MM.1S (cell line): ENCODE measurements at regions not wholly inside any gene's neighbourhood (a gene's known extent, or its start where the extent isn't known, plus 50 kb on each side); places are given as distances from the start of the nearest gene placed in this dataset.

Experiments used
- DNase-seq: peaks from one replicate; pipeline ENCODE4 v3.0.0-alpha.2; 2015
- H2AFZ ChIP-seq: fragments of 300-600 bp; sonication (generic); 2 replicates; pipeline ENCODE4 v1.6.0; 2016; ENCODE audit warnings: antibody characterized with exemption, low read length
- H3F3A ChIP-seq: fragments of 300-600 bp; sonication (generic); 2 replicates; pipeline ENCODE4 v1.6.1; 2016; ENCODE audit warnings: mild to moderate bottlenecking, antibody characterized with exemption, low read length, moderate library complexity, mixed read lengths; ENCODE audit not compliant: insufficient read depth
- H3K27ac ChIP-seq: fragments of 300-600 bp; sonication (generic); 2 replicates; pipeline ENCODE4 v1.5.1; 2016; ENCODE audit warnings: mild to moderate bottlenecking, low read length
- H3K27me3 ChIP-seq: fragments of 300-600 bp; sonication (generic); replicated peaks from 2 replicates; pipeline ENCODE4 v1.6.0; 2016; ENCODE audit warnings: low read length; ENCODE audit not compliant: insufficient read depth
- H3K36me3 ChIP-seq: fragments of 300-600 bp; sonication (generic); replicated peaks from 2 replicates; pipeline ENCODE4 v1.6.1; 2016; ENCODE audit warnings: mild to moderate bottlenecking, low read length, mixed read lengths; ENCODE audit not compliant: insufficient read depth
- H3K4me1 ChIP-seq: fragments of 300-600 bp; sonication (generic); 2 replicates; pipeline ENCODE4 v1.6.1; 2016; ENCODE audit warnings: low read length, mixed read lengths
- H3K4me2 ChIP-seq: fragments of 300-600 bp; sonication (generic); 2 replicates; pipeline ENCODE4 v1.6.0; 2016; ENCODE audit warnings: low read depth, low read length
- H3K4me3 ChIP-seq: fragments of 300-600 bp; sonication (generic); 2 replicates; pipeline ENCODE4 v1.5.1; 2016; ENCODE audit warnings: low read length, mixed read lengths
- H3K79me2 ChIP-seq: fragments of 300-600 bp; sonication (generic); 2 replicates; pipeline ENCODE4 v1.6.1; 2016; ENCODE audit warnings: mixed run types, low read length, mixed read lengths
- H3K9ac ChIP-seq: fragments of 300-600 bp; sonication (generic); 2 replicates; pipeline ENCODE4 v1.6.1; 2016; ENCODE audit warnings: low read length, mixed read lengths
- H3K9me2 ChIP-seq: fragments of 300-600 bp; sonication (generic); replicated peaks from 2 replicates; pipeline ENCODE4 v1.6.1; 2016; ENCODE audit warnings: mild to moderate bottlenecking, low read length, mixed read lengths; ENCODE audit not compliant: insufficient read depth
- H3K9me3 ChIP-seq: fragments of 300-600 bp; sonication (generic); replicated peaks from 2 replicates; pipeline ENCODE4 v1.6.1; 2016; ENCODE audit warnings: mild to moderate bottlenecking, low read length, mixed read lengths; ENCODE audit not compliant: insufficient read depth
- H4K20me1 ChIP-seq: fragments of 300-600 bp; sonication (generic); 2 replicates; pipeline ENCODE4 v1.6.1; 2016; ENCODE audit warnings: mild to moderate bottlenecking, low read length, moderate library complexity, mixed read lengths; ENCODE audit not compliant: insufficient read depth
- CTCF ChIP-seq: fragments of 300-600 bp; sonication (generic); IDR thresholded peaks from 2 replicates; pipeline ENCODE4 v1.5.1; 2016; ENCODE audit warnings: antibody characterized with exemption, low read length, mixed read lengths
- EZH2 ChIP-seq: fragments of 300-600 bp; sonication (generic); optimal IDR thresholded peaks from 2 replicates; pipeline ENCODE3; 2017; ENCODE audit warnings: low read depth, mild to moderate bottlenecking, antibody characterized with exemption, low read length, mixed read lengths
- EZH2phosphoT487 ChIP-seq: fragments of 300-600 bp; sonication (generic); IDR thresholded peaks from 2 replicates; pipeline ENCODE4 v1.6.1; 2018; ENCODE audit warnings: antibody characterized with exemption, low read length

DNA sequence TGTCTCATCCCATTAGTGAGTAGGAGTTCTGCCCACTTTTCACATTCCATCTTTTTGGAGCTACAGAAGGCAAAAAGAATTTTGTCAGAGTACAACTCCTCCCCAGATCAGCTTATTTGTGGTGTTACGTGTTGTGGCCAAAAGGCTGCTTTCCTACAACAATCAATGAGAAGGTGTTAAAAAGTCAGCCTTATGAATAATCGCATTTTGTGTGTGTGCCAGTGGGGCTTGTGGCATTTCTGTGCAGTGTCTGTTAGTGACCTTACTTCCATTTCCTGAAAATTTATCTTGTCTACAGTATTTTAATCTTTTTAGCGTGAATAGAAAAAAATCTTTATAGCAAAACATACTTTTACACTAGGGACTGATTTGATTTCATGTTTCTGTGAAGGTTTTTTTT is 458.3 kb upstream of the LCORL start:
- DNase-seq, result no peak
- no peaks in the 10 kb centered on the region for H3K36me3 ChIP-seq
- no peaks in the 10 kb centered on the region for H4K20me1 ChIP-seq
- no peak overlapping the region for H2AFZ ChIP-seq
- H3K79me2 ChIP-seq, result no peaks in the 10 kb centered on the region
- no peaks in the 10 kb centered on the region for H3K27me3 ChIP-seq
- H3K4me1 ChIP-seq, result no peaks in the 10 kb centered on the region
- no peaks in the 10 kb centered on the region for H3K9me3 ChIP-seq
- H3K9me2 ChIP-seq, result no peaks in the 10 kb centered on the region
- no peak overlapping the region for H3K9ac ChIP-seq
- H3K4me2 ChIP-seq, result no peak overlapping the region
- H3K4me3 ChIP-seq, result no peak overlapping the region
- H3F3A ChIP-seq, result no peaks in the 10 kb centered on the region
- TF ChIP-seq EZH2 (no peak), CTCF (no peak), EZH2phosphoT487 (no peak)
- no peak overlapping the region for H3K27ac ChIP-seq

DNA sequence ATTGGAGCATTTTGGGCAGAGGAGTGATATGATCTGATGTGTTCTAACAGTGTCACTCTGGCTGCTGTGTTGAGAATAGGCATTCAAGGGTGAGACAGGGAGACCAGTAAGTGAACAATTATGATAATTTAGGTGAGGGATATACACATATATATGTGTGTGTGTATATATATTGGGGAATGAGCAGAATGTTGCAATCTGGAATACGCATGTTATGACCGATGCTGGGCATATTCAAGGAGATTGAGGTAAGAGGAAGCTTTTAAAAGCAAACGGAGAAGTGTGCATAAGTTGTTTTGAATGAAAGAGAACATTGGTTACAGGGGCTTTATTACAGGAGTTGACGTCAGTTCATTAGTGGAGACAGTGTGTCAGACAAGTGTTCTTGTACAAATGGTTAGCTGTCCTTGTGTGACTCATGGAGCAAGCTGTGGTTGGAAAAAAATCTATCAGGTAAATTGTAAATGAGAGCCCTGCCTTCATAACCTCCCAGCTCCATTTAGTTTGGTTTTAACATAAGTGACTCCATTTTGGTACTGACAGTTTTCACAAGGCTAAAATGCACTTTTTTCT is 442.5 kb upstream of the LCORL start:
- H3K9me3 ChIP-seq, result no peaks in the 10 kb centered on the region
- H4K20me1 ChIP-seq, result no peaks in the 10 kb centered on the region
- no peak for TF ChIP-seq EZH2
- TF ChIP-seq CTCF, result no peak
- no peak for TF ChIP-seq EZH2phosphoT487
- no peak overlapping the region for H3K4me3 ChIP-seq
- H3K79me2 ChIP-seq, result no peaks in the 10 kb centered on the region
- H2AFZ ChIP-seq, result no peak overlapping the region
- H3K27ac ChIP-seq, result no peak overlapping the region
- H3K36me3 ChIP-seq, result no peaks in the 10 kb centered on the region
- H3K9ac ChIP-seq, result no peak overlapping the region
- H3F3A ChIP-seq, result no peaks in the 10 kb centered on the region
- H3K27me3 ChIP-seq, result no peaks in the 10 kb centered on the region
- no peaks in the 10 kb centered on the region for H3K9me2 ChIP-seq
- H3K4me1 ChIP-seq, result no peaks in the 10 kb centered on the region
- no peak overlapping the region for H3K4me2 ChIP-seq
- DNase-seq, result no peak

DNA sequence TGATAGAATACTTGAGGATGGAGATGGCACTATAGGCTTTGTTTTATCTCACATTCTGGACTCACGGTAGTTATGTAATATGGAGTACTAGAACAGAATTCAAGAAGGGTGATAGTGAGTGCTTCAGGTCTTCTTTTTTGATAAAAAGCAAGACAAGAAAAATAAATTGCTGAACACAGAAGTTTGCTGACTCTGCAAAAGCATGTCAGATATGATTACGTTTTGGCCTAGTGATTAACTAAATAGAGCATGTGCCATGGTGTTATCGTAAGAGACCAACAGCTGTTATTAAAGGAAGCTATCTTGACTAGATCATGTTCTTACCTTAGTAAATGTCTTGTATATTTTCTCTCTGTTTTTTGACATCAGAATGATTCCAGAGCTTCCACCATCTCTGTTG is 436.9 kb upstream of the LCORL start:
- Histone ChIP-seq H3K4me3 (no peak overlapping the region), H4K20me1 (no peaks in the 10 kb centered on the region), H3K79me2 (no peaks in the 10 kb centered on the region), H3K36me3 (no peaks in the 10 kb centered on the region), H3F3A (no peaks in the 10 kb centered on the region), H3K27ac (no peak overlapping the region), H3K4me2 (no peak overlapping the region), H3K4me1 (no peaks in the 10 kb centered on the region), H3K9me3 (no peaks in the 10 kb centered on the region), H3K27me3 (no peaks in the 10 kb centered on the region), H2AFZ (no peak overlapping the region), H3K9me2 (no peaks in the 10 kb centered on the region), H3K9ac (no peak overlapping the region)
- DNase-seq, result no peak
- no peak for TF ChIP-seq CTCF
- no peak for TF ChIP-seq EZH2phosphoT487
- no peak for TF ChIP-seq EZH2
